NCI-H748 treated with DMSO at 0.1 percent for 48 hours (cell line): ENCODE measurements at regions not wholly inside any gene's neighbourhood (a gene's known extent, or its start where the extent isn't known, plus 50 kb on each side); places are given as distances from the start of the nearest gene placed in this dataset.

Source experiments
- DNase-seq: peaks from one replicate; lab custom pipeline; 2025; lab: John Stamatoyannopoulos, UW

DNA sequence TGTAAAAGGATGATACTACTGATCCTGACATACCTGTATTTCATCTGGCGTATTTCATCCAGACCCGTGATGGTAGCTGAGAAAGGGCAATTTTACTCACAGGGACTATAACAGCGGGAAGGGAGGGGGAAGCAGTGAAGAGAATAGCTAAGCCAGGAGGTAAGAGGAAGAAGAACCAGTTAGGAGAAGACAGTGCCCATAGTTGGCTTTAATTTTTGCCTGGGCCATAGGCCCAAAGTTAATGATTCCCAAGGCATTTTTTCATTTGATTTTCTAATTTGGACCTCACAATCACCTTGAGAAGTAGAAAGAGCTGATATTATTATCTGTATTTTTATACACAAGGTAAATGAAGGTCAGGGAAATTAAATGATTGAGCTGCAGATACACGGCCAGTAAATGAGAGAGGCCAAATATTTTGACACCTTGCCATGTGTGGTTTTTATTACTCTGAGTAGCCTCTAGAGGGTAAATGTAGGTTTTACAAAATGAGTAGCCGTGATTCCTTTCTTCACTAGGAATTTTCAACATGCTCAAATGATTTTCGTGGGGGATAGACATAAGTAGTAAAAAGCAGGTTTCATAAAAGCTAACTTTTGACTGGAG, 382.2 kb downstream of the FUT8 start:
- DNase-seq, result no peak

DNA sequence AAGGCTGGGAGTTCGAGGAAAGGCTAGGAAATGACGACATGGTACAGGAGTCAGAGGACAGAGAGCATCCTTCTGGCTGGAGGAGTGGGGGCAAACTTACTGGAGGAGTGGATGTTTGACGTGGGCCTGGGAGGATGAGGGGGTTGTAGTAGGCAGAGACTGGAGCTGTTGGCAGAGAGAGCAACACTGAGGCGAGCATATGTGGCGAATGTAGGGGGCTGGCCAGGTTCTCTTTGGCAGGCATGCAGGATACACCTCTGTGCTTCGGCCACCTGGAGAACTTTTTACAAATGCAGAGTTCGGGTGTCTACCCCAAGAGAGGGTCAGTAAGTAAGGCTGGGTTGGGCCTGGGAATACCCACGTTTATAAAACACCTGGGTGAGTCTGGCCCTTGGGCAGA, 385.7 kb downstream of the FUT8 start:
- no peak for DNase-seq

DNA sequence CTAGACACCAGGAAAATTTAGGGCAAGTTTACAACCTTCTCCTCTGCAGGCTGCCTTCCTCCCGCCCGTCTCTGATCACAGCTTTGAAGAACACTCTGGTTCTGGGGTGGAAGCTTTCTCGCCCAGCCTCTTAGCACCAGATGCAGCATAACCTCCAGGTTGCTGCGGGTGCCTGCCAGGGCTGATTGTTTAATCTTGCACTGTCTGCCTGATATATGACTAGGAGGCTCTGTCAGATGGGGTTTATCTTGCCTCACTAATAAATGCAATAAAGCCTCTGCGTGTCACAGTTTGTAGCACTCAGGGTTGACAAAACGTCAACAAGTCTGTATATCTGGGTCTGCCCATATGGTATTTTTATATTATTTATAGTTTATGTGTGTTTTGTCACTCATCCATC, 388.2 kb downstream of the FUT8 start:
- DNase-seq, result no peak

- no peak for DNase-seq
These were observed 389.7 kb downstream of the FUT8 start for GRCh38 chr14:65802196-65802595.

DNA sequence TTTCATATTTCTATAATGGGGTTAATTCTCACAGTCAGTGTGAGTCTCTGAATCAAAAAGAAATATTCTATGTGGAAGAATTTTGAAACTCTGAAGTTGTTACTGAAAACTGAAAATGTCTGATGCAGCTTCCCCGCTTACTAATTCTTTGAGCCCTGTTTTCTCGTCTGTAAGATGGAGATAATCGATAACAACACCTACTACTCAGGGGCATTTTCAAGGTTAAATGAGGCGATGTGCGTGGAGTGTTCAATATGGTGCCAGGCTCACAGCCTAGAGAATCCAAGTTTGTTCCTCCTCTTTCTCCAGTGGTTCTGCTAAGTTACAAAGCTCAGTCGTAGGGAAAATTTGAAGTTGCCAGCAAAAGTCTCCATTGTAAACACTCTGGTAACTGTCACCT, 391.4 kb downstream of the FUT8 start:
- no peak for DNase-seq

DNA sequence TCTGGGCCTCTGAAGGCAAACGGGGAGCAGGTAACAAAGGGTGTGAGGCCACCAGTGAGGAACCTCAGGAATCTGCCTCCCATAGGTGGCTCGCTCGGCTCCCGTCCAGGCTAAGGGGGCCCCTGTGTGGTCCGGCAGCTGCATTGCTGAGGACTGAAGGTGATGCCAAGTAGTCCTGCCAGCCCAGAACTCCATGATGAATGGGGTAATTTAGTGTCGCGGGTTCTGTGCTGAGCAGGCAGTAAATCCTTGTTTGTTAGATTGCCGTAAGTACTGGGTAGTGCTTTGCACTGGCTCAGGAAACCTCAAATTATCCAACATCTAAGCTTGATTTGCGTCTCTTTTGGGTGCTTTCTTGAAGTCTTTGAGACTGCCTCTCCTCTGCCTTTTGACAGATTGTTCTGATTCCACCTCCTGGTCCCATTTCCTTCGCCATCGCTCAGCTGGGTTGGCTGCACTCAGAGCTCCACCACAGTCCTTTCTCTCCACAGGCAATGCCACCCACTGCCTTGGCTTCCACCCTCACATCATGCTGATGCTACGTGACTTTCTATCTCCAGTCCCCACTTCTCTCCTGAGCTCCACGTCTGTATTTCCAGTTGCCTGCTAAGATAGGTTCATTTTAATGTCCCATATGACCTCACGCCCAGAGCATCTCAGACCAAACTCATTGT, 392.0 kb downstream of the FUT8 start:
- no peak for DNase-seq

DNA sequence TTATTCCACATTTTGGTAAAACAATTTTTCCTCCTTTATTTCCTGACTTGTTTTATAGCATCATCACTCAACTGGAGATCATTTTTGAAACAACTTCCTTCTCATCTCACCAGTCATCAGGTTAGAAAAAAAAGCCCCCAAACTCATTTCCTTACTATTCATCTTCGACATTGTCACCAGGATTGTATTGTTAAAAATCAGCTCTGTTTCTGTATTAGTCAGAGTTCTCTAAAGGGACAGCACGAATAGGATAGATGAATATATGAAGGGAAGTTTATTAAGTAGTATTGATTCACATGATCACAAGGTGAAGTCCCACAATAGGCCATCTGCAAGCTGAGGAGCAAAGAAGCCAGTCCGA, 392.6 kb downstream of the FUT8 start:
- no peak for DNase-seq

DNA sequence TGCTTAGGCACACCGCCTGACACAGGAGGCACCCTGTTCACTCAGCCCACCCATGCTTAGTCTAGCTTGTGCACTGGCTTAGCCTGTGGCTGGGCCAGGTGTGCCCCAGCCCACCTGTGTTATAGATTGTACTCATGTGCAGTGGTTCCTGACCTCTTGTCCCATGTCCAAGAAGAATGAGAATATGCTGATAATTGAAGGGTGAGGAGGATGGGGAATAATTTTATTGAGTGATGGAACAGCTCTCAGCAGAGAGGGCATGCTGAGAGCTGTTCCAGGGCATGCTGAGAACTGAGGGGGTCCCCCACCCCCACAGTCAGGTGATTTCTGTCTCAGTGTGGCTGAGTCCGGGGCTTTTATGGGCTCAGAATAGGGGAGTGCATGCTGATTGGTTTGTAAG, 395.9 kb downstream of the FUT8 start:
- DNase-seq, result no peak

GRCh38 chr14:65810322-65810721, 397.8 kb downstream of the FUT8 start:
- DNase-seq, result peak; percentile 55

- no peak for DNase-seq
These were observed 401.3 kb downstream of the FUT8 start for GRCh38 chr14:65813760-65814384.

DNA sequence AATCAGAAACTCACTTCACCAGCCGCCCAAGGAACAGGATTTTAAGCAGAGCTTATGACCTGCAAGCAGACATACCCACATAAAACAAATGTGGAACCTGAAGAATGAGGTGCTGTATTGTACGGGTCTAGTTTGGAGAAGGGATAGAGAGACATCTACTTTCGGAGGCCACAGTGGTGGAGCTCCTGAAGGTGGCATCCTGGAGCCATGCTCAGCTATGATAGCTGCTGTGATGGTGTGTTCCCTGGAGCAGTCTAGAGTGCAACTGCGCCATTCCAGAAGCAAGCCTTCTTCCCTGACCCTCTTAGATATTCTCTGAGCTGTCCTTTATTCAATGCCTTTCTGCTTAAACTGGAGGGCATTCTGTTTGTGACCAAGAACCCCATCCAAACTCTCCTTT, 402.6 kb downstream of the FUT8 start:
- DNase-seq, result no peak

GRCh38 chr14:65817011-65817410, 404.5 kb downstream of the FUT8 start:
- DNase-seq, result no peak

- DNase-seq, result no peak
These were observed 407.0 kb downstream of the FUT8 start for GRCh38 chr14:65819569-65819968.

DNA sequence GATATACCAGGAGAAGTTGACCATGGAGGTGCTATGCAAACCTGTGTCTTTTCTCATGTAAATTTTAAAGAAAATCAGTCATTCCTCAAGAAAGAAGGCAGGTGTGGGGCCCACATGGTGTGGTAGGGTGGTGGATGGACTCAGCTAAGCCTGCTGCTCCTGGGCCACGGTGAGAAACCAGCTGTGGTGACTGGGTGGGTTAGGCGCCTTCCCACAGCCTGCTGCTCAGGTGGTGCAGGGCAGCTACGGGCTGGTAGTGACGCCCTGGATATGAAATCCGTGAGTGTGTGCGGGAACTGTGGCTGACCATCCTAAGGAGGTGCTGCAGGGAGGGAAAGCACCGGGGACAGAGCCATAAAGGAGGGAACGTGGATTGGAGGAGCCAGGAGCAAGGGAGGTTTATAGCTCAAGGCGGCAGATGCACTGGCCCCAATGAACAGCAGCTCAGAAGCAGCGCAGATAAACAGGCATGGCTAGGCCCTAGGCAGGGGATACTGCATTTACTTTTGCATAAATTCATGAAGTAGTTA, 408.8 kb downstream of the FUT8 start:
- no peak for DNase-seq

DNA sequence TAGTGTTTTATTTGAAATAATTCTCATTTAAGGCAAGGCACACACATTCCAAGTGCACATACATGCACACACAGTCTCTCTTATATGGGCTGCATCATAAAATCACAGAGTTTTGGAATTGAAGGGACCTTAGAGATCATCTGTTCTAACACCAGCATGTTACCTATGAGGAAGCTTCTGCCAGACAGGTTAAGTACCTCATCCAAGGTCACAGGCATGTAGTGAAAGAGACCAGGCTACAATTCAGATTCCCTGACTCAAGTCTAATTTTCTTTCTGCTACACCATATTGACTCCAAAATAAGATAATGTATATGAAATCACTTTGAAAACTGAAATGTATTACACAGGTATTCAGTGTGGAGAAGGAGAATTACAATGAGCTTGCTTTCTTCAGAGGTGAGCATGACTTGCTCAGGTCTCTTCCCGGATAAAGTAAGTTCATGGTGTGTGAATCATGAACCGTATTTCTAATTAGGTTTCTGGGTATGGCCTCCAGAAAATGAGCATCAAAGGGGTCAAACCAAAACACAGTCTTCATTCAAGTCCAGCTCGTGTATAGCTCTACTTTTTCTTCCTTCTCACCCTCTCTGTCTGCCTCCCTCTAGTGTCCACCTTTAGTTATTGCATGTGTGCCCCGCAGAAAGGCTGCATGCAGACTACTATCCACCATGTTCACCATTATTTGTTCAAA, 411.9 kb downstream of the FUT8 start:
- DNase-seq, result peak; percentile 70

- DNase-seq, result no peak
These were observed 412.4 kb downstream of the FUT8 start for GRCh38 chr14:65824978-65825299.

GRCh38 chr14:65826946-65827345, 414.4 kb downstream of the FUT8 start:
- no peak for DNase-seq

- DNase-seq, result no peak
These were observed 415.0 kb downstream of the FUT8 start for GRCh38 chr14:65827520-65827919.

- no peak for DNase-seq
These were observed 415.9 kb downstream of the FUT8 start for GRCh38 chr14:65828396-65828795.

GRCh38 chr14:65832431-65833266, 420.1 kb downstream of the FUT8 start:
- DNase-seq, result no peak

DNA sequence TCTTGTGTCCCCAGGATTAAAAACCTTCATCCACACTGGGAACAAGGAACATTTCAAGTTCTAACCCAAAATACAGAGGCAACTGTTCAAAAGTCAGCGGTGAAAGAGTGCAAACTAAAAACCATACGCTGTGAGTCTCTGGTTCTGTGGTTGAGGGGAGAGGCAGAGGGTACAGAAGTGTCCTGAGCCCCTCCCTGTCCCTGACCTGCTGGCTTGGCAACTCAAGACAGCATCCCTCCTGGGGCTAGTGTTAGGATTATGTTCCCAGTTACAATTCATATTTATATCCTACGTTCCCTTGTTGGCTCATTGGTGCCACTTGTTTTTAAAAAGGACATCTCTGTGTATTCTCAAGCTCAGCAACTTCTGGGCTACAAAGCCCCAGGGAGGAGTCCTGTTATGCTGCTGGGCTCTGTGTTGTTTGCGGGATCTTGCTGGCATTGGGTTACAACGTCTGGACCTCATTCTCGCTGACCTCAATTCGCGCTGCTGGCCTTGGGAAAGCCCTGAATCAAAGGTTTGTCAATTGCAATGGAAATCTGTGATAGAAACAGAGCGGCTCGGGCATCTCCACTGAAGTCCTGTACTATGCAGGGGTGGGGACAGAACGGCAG, 420.8 kb downstream of the FUT8 start:
- DNase-seq, result no peak

DNA sequence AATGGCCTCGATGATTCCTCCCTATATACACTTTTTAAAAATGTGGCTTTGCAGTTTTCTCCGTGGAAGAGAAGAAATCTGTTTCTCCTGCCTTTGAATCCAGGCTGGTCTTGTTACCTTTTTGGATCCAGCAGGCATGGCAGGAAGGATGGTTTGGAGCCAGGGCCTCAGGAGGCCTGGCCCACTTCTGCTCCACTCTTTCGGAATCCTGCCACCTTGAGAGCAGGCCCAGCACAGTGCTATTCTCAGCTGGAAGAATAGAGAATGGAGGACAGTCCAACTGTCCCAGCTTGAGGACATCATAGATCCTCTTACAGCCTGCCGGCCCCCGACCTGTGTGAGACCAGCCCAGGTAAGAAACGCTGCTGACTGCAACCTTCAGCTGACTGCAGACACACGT, 421.5 kb downstream of the FUT8 start:
- DNase-seq, result no peak
